ENCODE measurements at regions not wholly inside any gene's neighbourhood (a gene's known extent, or its start where the extent isn't known, plus 50 kb on each side); places are given as distances from the start of the nearest gene placed in this dataset.

- Histone ChIP-seq H3K9me3 (ENCODE audit: control insufficient read depth, insufficient read depth, low read length) (no peaks in the 10 kb centered on the region), H2BK5ac (ENCODE audit: low read depth, low read length, poor library complexity, severe bottlenecking) (no peak overlapping the region), H4K20me1 (ENCODE audit: insufficient read depth, low read length) (no peaks in the 10 kb centered on the region), H3K9ac (ENCODE audit: low read depth, low read length) (no peak overlapping the region), H3K4me3 (ENCODE audit: insufficient read depth, low read depth, low read length) (no peak overlapping the region), H4K8ac (ENCODE audit: low read depth in 2 of 2, low read length in 2 of 2) (no peak overlapping the region), H2BK15ac (ENCODE audit: low read depth, low read length) (no peak overlapping the region), H3K27me3 (ENCODE audit: control insufficient read depth, insufficient read depth, low read length) (no peaks in the 10 kb centered on the region), H3K79me1 (ENCODE audit: low read depth in 1 of 2, low read length in 2 of 2) (no peaks in the 10 kb centered on the region), H2AK5ac (ENCODE audit: low read depth, low read length) (no peak overlapping the region), H3K18ac (ENCODE audit: low read depth, low read length) (no peak overlapping the region), H3K4me2 (ENCODE audit: low read depth, low read length) (no peak overlapping the region), H2BK20ac (ENCODE audit: low read depth, low read length) (no peak overlapping the region), H3K9me1 (ENCODE audit: insufficient read depth, low read length) (no peaks in the 10 kb centered on the region), H3K4me1 (ENCODE audit: control insufficient read depth, insufficient read depth, low read length) (no peaks in the 10 kb centered on the region), H3K27ac (ENCODE audit: insufficient read depth, low read length) (no peak overlapping the region), H3K36me3 (ENCODE audit: control insufficient read depth, insufficient read depth, low read length) (no peaks in the 10 kb centered on the region), H2BK120ac (ENCODE audit: low read depth, low read length) (no peak overlapping the region), H4K91ac (ENCODE audit: insufficient read depth, low read depth, low read length) (no peak overlapping the region), H2AFZ (replicated peaks; ENCODE audit: low read length, poor library complexity) (no peak overlapping the region), H3K23ac (ENCODE audit: low read depth, low read length) (no peak overlapping the region), H4K5ac (ENCODE audit: low read depth, low read length) (no peak overlapping the region), H3K14ac (replicated peaks; ENCODE audit: low read depth, low read length) (no peak overlapping the region), H2AK9ac (replicated peaks; ENCODE audit: low read depth, low read length, poor library complexity) (no peak overlapping the region), H3K4ac (ENCODE audit: low read depth, low read length) (no peak overlapping the region), H3K56ac (ENCODE audit: extremely low read depth, insufficient read depth, low read length) (no peak overlapping the region)
- in situ Hi-C loops (cut with MboI; ENCODE audit: low sequenced_read_pairs) (no loop called here), dilution Hi-C loops (cut with HindIII; ENCODE audit: low sequenced_read_pairs, unreplicated experiment) (no loop called here), intact Hi-C loops (cut with micrococcal nuclease) (no loop called here)
- no CpG with 5 or more reads among the region's 3 CpGs for WGBS, 2 experiments (ENCODE audit: extremely low coverage in 2 of 2, insufficient read length in 1 of 2)
- no TSS peak for BruUV-seq (replicated peaks)
- no peak for ATAC-seq (ENCODE audit: low read depth)
- POLR2A ChIA-PET (ENCODE audit: unreplicated experiment) = no interaction called here
- CTCF ChIA-PET = no interaction called here
- TF ChIP-seq CTCF (conservative IDR thresholded peaks at IDR 0.05; ENCODE audit: low read depth, low read length) (no peak), NFE2L2 (IDR thresholded peaks at IDR 0.05; ENCODE audit: low read depth, low read length) (no peak), MAFK (IDR thresholded peaks at IDR 0.05; ENCODE audit: low read depth, low read length) (no peak), SMC3 (IDR thresholded peaks at IDR 0.05; ENCODE audit: low read depth, low read length) (no peak), MXI1 (IDR thresholded peaks at IDR 0.05; ENCODE audit: borderline replicate concordance, low read depth, low read length) (no peak), ELK1 (IDR thresholded peaks at IDR 0.05; ENCODE audit: borderline replicate concordance, low read depth, low read length) (no peak), MAZ (IDR thresholded peaks at IDR 0.05; ENCODE audit: borderline replicate concordance, low read depth, low read length) (no peak), BHLHE40 (IDR thresholded peaks at IDR 0.05; ENCODE audit: low read depth, low read length) (no peak), USF2 (IDR thresholded peaks at IDR 0.05; ENCODE audit: low read depth, low read length) (no peak), RCOR1 (IDR thresholded peaks at IDR 0.05; ENCODE audit: insufficient replicate concordance, low read length) (no peak), CEBPB (IDR thresholded peaks at IDR 0.05; ENCODE audit: low read depth, low read length) (no peak), CHD1 (IDR thresholded peaks at IDR 0.05; ENCODE audit: low read depth, low read length) (no peak), RFX5 (IDR thresholded peaks at IDR 0.05; ENCODE audit: low read depth, low read length) (no peak), FOS (IDR thresholded peaks at IDR 0.05; ENCODE audit: low read depth, low read length) (no peak), RAD21 (IDR thresholded peaks at IDR 0.05; ENCODE audit: low read length) (no peak), POLR2A (IDR thresholded peaks at IDR 0.05; ENCODE audit: low read depth, low read length) (no peak)
- DNase-seq = no peak
Measured at GRCh38 chr14:26707234-26707633, 109.4 kb upstream of the NOVA1 start.

Measured in IMR-90 (cell line).